ENCODE measurements at regions not wholly inside any gene's neighbourhood (a gene's known extent, or its start where the extent isn't known, plus 50 kb on each side); places are given as distances from the start of the nearest gene placed in this dataset.
"Not testable (repeated sequence)": the region's sequence is repeated elsewhere in the genome, so short reads cannot be mapped to it uniquely, and the experiment has no call there.

- no peak overlapping the region for H3K27ac ChIP-seq (ENCODE audit: low read depth, low read length)
- no peak overlapping the region for H3K27ac Mint-ChIP-seq
- H3K9ac ChIP-seq (ENCODE audit: extremely low read depth, low read length, poor library complexity, severe bottlenecking): no peak overlapping the region
- no peaks in the 10 kb centered on the region for H3K27me3 ChIP-seq (ENCODE audit: control insufficient read depth, insufficient read depth, low read length, poor library complexity, severe bottlenecking)
- no peaks in the 10 kb centered on the region for H3K36me3 Mint-ChIP-seq (ENCODE audit: low read depth)
- H3K27me3 Mint-ChIP-seq (ENCODE audit: insufficient read depth): peaks cover 13% of the 10 kb centered on the region
- H3K9me3 ChIP-seq (ENCODE audit: control insufficient read depth, low read length): no peaks in the 10 kb centered on the region
- peaks cover 13% of the 10 kb centered on the region for H3K4me1 Mint-ChIP-seq
- H3K9me3 Mint-ChIP-seq: peaks cover 5% of the 10 kb centered on the region
- 83% methylated on average over 1 of the region's 1 CpG for WGBS, 2 experiments (ENCODE audit: insufficient coverage in 1 of 2, insufficient read length in 1 of 2)
- no peak overlapping the region for H3K4me3 Mint-ChIP-seq
- H3K36me3 ChIP-seq (ENCODE audit: control insufficient read depth, insufficient read depth, low read length): no peaks in the 10 kb centered on the region
- H3K4me1 ChIP-seq (ENCODE audit: control insufficient read depth, insufficient read depth, low read length): no peaks in the 10 kb centered on the region
- H3K4me3 ChIP-seq (ENCODE audit: low read length): no peak overlapping the region
- DNase-seq: no peak
- TF ChIP-seq CTCF (conservative IDR thresholded peaks at IDR 0.05): no peak
Measured at GRCh38 chr5:37918424-37918823, 78.6 kb upstream of the GDNF start.

- H3K9me3 Mint-ChIP-seq: peaks cover 3% of the 10 kb centered on the region
- no peak overlapping the region for H3K4me3 ChIP-seq (ENCODE audit: low read length)
- peaks cover 11% of the 10 kb centered on the region for H3K27me3 Mint-ChIP-seq (ENCODE audit: insufficient read depth)
- no peaks in the 10 kb centered on the region for H3K36me3 Mint-ChIP-seq (ENCODE audit: low read depth)
- peaks cover 13% of the 10 kb centered on the region for H3K4me1 Mint-ChIP-seq
- no peaks in the 10 kb centered on the region for H3K9me3 ChIP-seq (ENCODE audit: control insufficient read depth, low read length)
- no peak overlapping the region for H3K4me3 Mint-ChIP-seq
- WGBS, 2 experiments (ENCODE audit: insufficient coverage in 1 of 2, insufficient read length in 1 of 2): 93 to 95% methylated on average over 4 to 5 of the region's 5 CpGs
- no peak overlapping the region for H3K9ac ChIP-seq (ENCODE audit: extremely low read depth, low read length, poor library complexity, severe bottlenecking)
- no peaks in the 10 kb centered on the region for H3K36me3 ChIP-seq (ENCODE audit: control insufficient read depth, insufficient read depth, low read length)
- H3K4me1 ChIP-seq (ENCODE audit: control insufficient read depth, insufficient read depth, low read length): no peaks in the 10 kb centered on the region
- no peak for DNase-seq
- H3K27ac Mint-ChIP-seq: no peak overlapping the region
- no peak overlapping the region for H3K27ac ChIP-seq (ENCODE audit: low read depth, low read length)
- no peaks in the 10 kb centered on the region for H3K27me3 ChIP-seq (ENCODE audit: control insufficient read depth, insufficient read depth, low read length, poor library complexity, severe bottlenecking)
- no peak for TF ChIP-seq CTCF (conservative IDR thresholded peaks at IDR 0.05)
Measured at GRCh38 chr5:37916525-37916924, 76.7 kb upstream of the GDNF start.

GRCh38 chr5:37915097-37915736 is 75.4 kb upstream of the GDNF start:
- H3K27ac ChIP-seq (ENCODE audit: low read depth, low read length): no peak overlapping the region
- no peaks in the 10 kb centered on the region for H3K4me1 ChIP-seq (ENCODE audit: control insufficient read depth, insufficient read depth, low read length)
- H3K27me3 Mint-ChIP-seq (ENCODE audit: insufficient read depth): peaks cover 11% of the 10 kb centered on the region
- no peak overlapping the region for H3K4me3 Mint-ChIP-seq
- no peaks in the 10 kb centered on the region for H3K27me3 ChIP-seq (ENCODE audit: control insufficient read depth, insufficient read depth, low read length, poor library complexity, severe bottlenecking)
- no peaks in the 10 kb centered on the region for H3K36me3 ChIP-seq (ENCODE audit: control insufficient read depth, insufficient read depth, low read length)
- DNase-seq: no peak
- no peaks in the 10 kb centered on the region for H3K36me3 Mint-ChIP-seq (ENCODE audit: low read depth)
- H3K9ac ChIP-seq (ENCODE audit: extremely low read depth, low read length, poor library complexity, severe bottlenecking): no peak overlapping the region
- TF ChIP-seq CTCF (conservative IDR thresholded peaks at IDR 0.05): no peak
- no peaks in the 10 kb centered on the region for H3K9me3 Mint-ChIP-seq
- H3K4me1 Mint-ChIP-seq: peaks cover 9% of the 10 kb centered on the region
- WGBS, 2 experiments (ENCODE audit: insufficient coverage in 1 of 2, insufficient read length in 1 of 2): 88 to 94% methylated on average over 4 of the region's 4 CpGs
- H3K27ac Mint-ChIP-seq: no peak overlapping the region
- no peak overlapping the region for H3K4me3 ChIP-seq (ENCODE audit: low read length)
- no peaks in the 10 kb centered on the region for H3K9me3 ChIP-seq (ENCODE audit: control insufficient read depth, low read length)

- H3K4me1 Mint-ChIP-seq; H3K36me3 Mint-ChIP-seq (ENCODE audit: low read depth); H3K36me3 ChIP-seq (ENCODE audit: control insufficient read depth, insufficient read depth, low read length); H3K4me3 Mint-ChIP-seq; DNase-seq; H3K4me1 ChIP-seq (ENCODE audit: control insufficient read depth, insufficient read depth, low read length); H3K9me3 ChIP-seq (ENCODE audit: control insufficient read depth, low read length); H3K27me3 Mint-ChIP-seq (ENCODE audit: insufficient read depth); H3K9ac ChIP-seq (ENCODE audit: extremely low read depth, low read length, poor library complexity, severe bottlenecking); H3K27me3 ChIP-seq (ENCODE audit: control insufficient read depth, insufficient read depth, low read length, poor library complexity, severe bottlenecking); H3K9me3 Mint-ChIP-seq; H3K27ac Mint-ChIP-seq; H3K27ac ChIP-seq (ENCODE audit: low read depth, low read length); H3K4me3 ChIP-seq (ENCODE audit: low read length): not testable (repeated sequence)
- WGBS, 2 experiments (ENCODE audit: insufficient coverage in 1 of 2, insufficient read length in 1 of 2): 67 to 72% methylated on average over 3 to 4 of the region's 5 CpGs
Measured at GRCh38 chr5:37909610-37910266, 69.9 kb upstream of the GDNF start.
